AG09319 (cell line): ENCODE measurements at regions not wholly inside any gene's neighbourhood (a gene's known extent, or its start where the extent isn't known, plus 50 kb on each side); places are given as distances from the start of the nearest gene placed in this dataset.
"Not testable (repeated sequence)": the region's sequence is repeated elsewhere in the genome, so short reads cannot be mapped to it uniquely, and the experiment has no call there.

ENCODE experiments used
- DNase-seq: peaks from one replicate; pipeline ENCODE4 v3.0.0-alpha.2; 2010; ENCODE audit warnings: low read depth; ENCODE audit errors: extremely low read depth
- CTCF ChIP-seq: IDR thresholded peaks from 2 replicates; pipeline ENCODE4 v1.5.1; 2011; ENCODE audit warnings: low read depth, mild to moderate bottlenecking, inconsistent platforms, low read length, moderate library complexity

- no peak for DNase-seq
- no peak for TF ChIP-seq CTCF
Measured at GRCh38 chr14:87254331-87254874, 738.6 kb downstream of the GALC start.

GRCh38 chr14:87253791-87254190, 739.2 kb downstream of the GALC start:
- not testable (repeated sequence) for DNase-seq

- no peak for TF ChIP-seq CTCF
- DNase-seq: no peak
Measured at GRCh38 chr14:87252103-87252502, 740.9 kb downstream of the GALC start.

GRCh38 chr14:87251011-87251410, 742.0 kb downstream of the GALC start:
- no peak for DNase-seq
- no peak for TF ChIP-seq CTCF

- no peak for DNase-seq
- TF ChIP-seq CTCF: no peak
Measured at GRCh38 chr14:87241018-87241768, 751.8 kb downstream of the GALC start.

- not testable (repeated sequence) for DNase-seq
Measured at GRCh38 chr14:87240319-87240718, 752.7 kb downstream of the GALC start.

- no peak for TF ChIP-seq CTCF
- no peak for DNase-seq
Measured at GRCh38 chr14:87233806-87234384, 759.1 kb downstream of the GALC start.

- TF ChIP-seq CTCF: no peak
- DNase-seq: no peak
Measured at GRCh38 chr14:87233266-87233665, 759.7 kb downstream of the GALC start.
